Gastroesophageal sphincter (tissue), 4 donors: ENCODE measurements at regions not wholly inside any gene's neighbourhood (a gene's known extent, or its start where the extent isn't known, plus 50 kb on each side); places are given as distances from the start of the nearest gene placed in this dataset.
A peak's percentile ranks its signal among the peaks of the same experiment; 100 is the strongest.

ENCODE experiments used
- ATAC-seq: fragments of 150-250 bp; one replicate; pipeline ENCODE4 v1.9.1; 2016; ENCODE audit warnings: mild to moderate bottlenecking, moderate library complexity
- H3K27ac ChIP-seq, 4 donors: fragments of 200-600 bp; sonication (generic) in 3 of 4; 1 replicate in 3 of 4; 2 replicates in 1 of 4; pipeline ENCODE4 v1.5.1; 2016 to 2019
- H3K27me3 ChIP-seq: fragments of 200-600 bp; sonication (generic); one replicate; pipeline ENCODE4 v1.5.1; 2019
- H3K36me3 ChIP-seq, 2 donors: fragments of 200-600 bp; sonication (generic); one replicate each; pipeline ENCODE4 v1.5.1; 2019; ENCODE audit warnings: control low read depth in 1 of 2
- H3K4me1 ChIP-seq, 3 donors: fragments of 200-600 bp; sonication (generic); 1 replicate in 2 of 3; 2 replicates in 1 of 3; pipeline ENCODE4 v1.5.1; 2016 to 2019; ENCODE audit warnings: control low read depth in 2 of 3
- H3K4me3 ChIP-seq, 2 donors: fragments of 200-600 bp; sonication (generic); one replicate each; pipeline ENCODE4 v1.5.1; 2019; ENCODE audit warnings: mild to moderate bottlenecking in 1 of 2, moderate library complexity in 1 of 2
- H3K9me3 ChIP-seq, 3 donors: fragments of 200-600 bp; sonication (generic); one replicate each; pipeline ENCODE4 v1.5.1; 2017 to 2019; ENCODE audit warnings: control low read depth in 2 of 3
- CTCF ChIP-seq, 4 experiments: fragments of 200-600 bp in 2 of 4; fragments of 450-650 bp in 2 of 4; sonication (generic) in 1 of 4; IDR thresholded peaks; one replicate each; pipeline ENCODE4 v1.5.1; 2017 to 2019; ENCODE audit warnings: antibody characterized with exemption in 4 of 4, mild to moderate bottlenecking in 2 of 4, moderate library complexity in 2 of 4
- EP300 ChIP-seq: sonication (generic); formaldehyde crosslinking; IDR thresholded peaks from one replicate; pipeline ENCODE4 v1.6.1; 2017; ENCODE audit warnings: antibody characterized with exemption, mild to moderate bottlenecking
- POLR2A ChIP-seq, 2 donors: fragments of 450-650 bp; IDR thresholded peaks; one replicate each; pipeline ENCODE4 v1.6.1; 2017; ENCODE audit warnings: antibody characterized with exemption in 2 of 2, mild to moderate bottlenecking in 2 of 2, moderate library complexity in 1 of 2
- POLR2AphosphoS5 ChIP-seq: sonication (generic); formaldehyde crosslinking; IDR thresholded peaks from one replicate; pipeline ENCODE4 v1.6.1; 2017; ENCODE audit warnings: antibody characterized with exemption
- whole genome bisulfite sequencing, 2 donors: methylation state at CpG; one replicate each; pipeline ENCODE4 v1.1.5; 2018; ENCODE audit warnings: low coverage in 1 of 2; 5-methylcytosine and 5-hydroxymethylcytosine counted together

- peaks cover 0 to 12% (median 0%) of the 10 kb centered on the region in 3 donors for H3K4me1 ChIP-seq
- H3K27me3 ChIP-seq = no peaks in the 10 kb centered on the region
- H3K4me3 ChIP-seq = no peak overlapping the region
- H3K27ac ChIP-seq = no peak overlapping the region
- TF ChIP-seq POLR2A (IDR thresholded peaks at IDR 0.05) (no peak), EP300 (no peak), CTCF (IDR thresholded peaks at IDR 0.05) (no peak), POLR2AphosphoS5 (peak; percentile 21)
- H3K9me3 ChIP-seq = no peaks in the 10 kb centered on the region
- H3K36me3 ChIP-seq = no peaks in the 10 kb centered on the region
- 0% methylated on average over 2 of the region's 5 CpGs for WGBS, 2 donors
- ATAC-seq = peak; percentile 46
Measured at GRCh38 chr17:72407336-72407909, 286.6 kb downstream of the SOX9 start.

- TF ChIP-seq POLR2A (IDR thresholded peaks at IDR 0.05) (no peak), EP300 (no peak), CTCF (IDR thresholded peaks at IDR 0.05) (no peak)
- 93% methylated on average over 4 of the region's 4 CpGs; no CpG with 5 or more reads in 1 of the 2 donors for WGBS, 2 donors
- Histone ChIP-seq H3K27me3 (peaks cover under 1% of the 10 kb centered on the region), H3K27ac (no peak overlapping the region), H3K9me3 (no peaks in the 10 kb centered on the region), H3K4me3 (no peak overlapping the region), H3K4me1 (peaks cover 0 to 12% (median 0%) of the 10 kb centered on the region in 3 donors), H3K36me3 (no peaks in the 10 kb centered on the region)
- no peak for ATAC-seq
Measured at GRCh38 chr17:72407931-72408330, 287.1 kb downstream of the SOX9 start.

- peaks cover 8% of the 10 kb centered on the region for H3K27me3 ChIP-seq
- WGBS, 2 donors = 85 to 86% methylated on average over 3 to 5 of the region's 5 CpGs
- ATAC-seq = no peak
Measured at GRCh38 chr17:72408641-72409040, 287.8 kb downstream of the SOX9 start.

GRCh38 chr17:72409405-72410002 is 288.7 kb downstream of the SOX9 start:
- Histone ChIP-seq H3K27me3 (peaks cover 16% of the 10 kb centered on the region), H3K4me1 (peaks cover 0 to 12% (median 0%) of the 10 kb centered on the region in 3 donors), H3K4me3 (no peak overlapping the region), H3K36me3 (no peaks in the 10 kb centered on the region), H3K27ac (no peak overlapping the region), H3K9me3 (no peaks in the 10 kb centered on the region)
- WGBS, 2 donors = 90 to 100% methylated on average over 1 to 2 of the region's 2 CpGs
- no peak for ATAC-seq
- TF ChIP-seq POLR2AphosphoS5 (no peak), CTCF (IDR thresholded peaks at IDR 0.05) (no peak), EP300 (no peak), POLR2A (IDR thresholded peaks at IDR 0.05) (no peak)

More at GRCh38 chr17:72408641-72409040, 287.8 kb downstream of the SOX9 start:
- Histone ChIP-seq H3K27ac (no peak overlapping the region), H3K4me3 (no peak overlapping the region), H3K36me3 (no peaks in the 10 kb centered on the region), H3K9me3 (no peaks in the 10 kb centered on the region), H3K4me1 (peaks cover 0 to 12% (median 0%) of the 10 kb centered on the region in 3 donors)
- TF ChIP-seq EP300 (no peak), POLR2AphosphoS5 (no peak), CTCF (IDR thresholded peaks at IDR 0.05) (no peak), POLR2A (IDR thresholded peaks at IDR 0.05) (no peak)

GRCh38 chr17:72411124-72411563 is 290.3 kb downstream of the SOX9 start:
- Histone ChIP-seq H3K9me3 (no peaks in the 10 kb centered on the region), H3K4me1 (peaks cover 0 to 12% (median 0%) of the 10 kb centered on the region in 3 donors), H3K36me3 (no peaks in the 10 kb centered on the region), H3K4me3 (no peak overlapping the region), H3K27me3 (peaks cover 23% of the 10 kb centered on the region), H3K27ac (no peak overlapping the region)
- WGBS, 2 donors = 67 to 69% methylated on average over 2 to 3 of the region's 6 CpGs
- no peak for TF ChIP-seq EP300
- no peak for TF ChIP-seq POLR2A (IDR thresholded peaks at IDR 0.05)
- no peak for TF ChIP-seq POLR2AphosphoS5
- TF ChIP-seq CTCF (IDR thresholded peaks at IDR 0.05) = no peak
- no peak for ATAC-seq
